ENCODE measurements at regions not wholly inside any gene's neighbourhood (a gene's known extent, or its start where the extent isn't known, plus 50 kb on each side); places are given as distances from the start of the nearest gene placed in this dataset.

DNA sequence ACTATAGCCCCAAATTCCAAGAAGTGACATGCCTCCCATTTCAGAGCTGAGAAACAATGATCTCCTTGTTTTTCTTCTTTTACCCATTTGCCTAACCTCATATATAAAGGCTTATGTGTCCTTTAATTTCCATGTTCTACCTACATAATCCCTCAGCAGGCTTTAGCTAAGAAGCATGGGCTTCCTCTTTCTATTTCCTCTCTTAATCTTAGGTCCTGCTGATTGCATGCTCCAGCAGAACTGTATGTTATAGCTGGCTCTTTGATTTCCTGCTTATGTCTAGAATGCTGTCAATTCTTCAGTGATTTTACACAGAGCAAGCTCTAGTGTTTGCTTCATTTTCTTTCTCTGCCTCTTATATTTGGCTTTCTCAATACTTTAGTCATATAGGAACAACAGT is 151.7 kb upstream of the COX10 start:
- Histone ChIP-seq H3K36me3 (ENCODE audit: control insufficient read depth in 2 of 3, insufficient read depth in 3 of 3, low read length in 3 of 3) (no peaks in the 10 kb centered on the region), H3K27ac (ENCODE audit: low read depth in 2 of 2, low read length in 2 of 2) (no peak overlapping the region), H3K9me3 (ENCODE audit: control insufficient read depth in 2 of 3, insufficient read depth in 1 of 3, low read length in 3 of 3) (no peaks in the 10 kb centered on the region), H3K4me1 (ENCODE audit: control insufficient read depth in 2 of 3, insufficient read depth in 2 of 3, low read depth in 1 of 3, low read length in 3 of 3) (no peaks in the 10 kb centered on the region), H3K27me3 (ENCODE audit: control insufficient read depth, insufficient read depth, low read length) (no peaks in the 10 kb centered on the region), H3K4me3 (ENCODE audit: low read length in 3 of 3) (no peak overlapping the region), H3K9ac (ENCODE audit: low read length in 3 of 3) (no peak overlapping the region)
- TF ChIP-seq, protein P1, sequence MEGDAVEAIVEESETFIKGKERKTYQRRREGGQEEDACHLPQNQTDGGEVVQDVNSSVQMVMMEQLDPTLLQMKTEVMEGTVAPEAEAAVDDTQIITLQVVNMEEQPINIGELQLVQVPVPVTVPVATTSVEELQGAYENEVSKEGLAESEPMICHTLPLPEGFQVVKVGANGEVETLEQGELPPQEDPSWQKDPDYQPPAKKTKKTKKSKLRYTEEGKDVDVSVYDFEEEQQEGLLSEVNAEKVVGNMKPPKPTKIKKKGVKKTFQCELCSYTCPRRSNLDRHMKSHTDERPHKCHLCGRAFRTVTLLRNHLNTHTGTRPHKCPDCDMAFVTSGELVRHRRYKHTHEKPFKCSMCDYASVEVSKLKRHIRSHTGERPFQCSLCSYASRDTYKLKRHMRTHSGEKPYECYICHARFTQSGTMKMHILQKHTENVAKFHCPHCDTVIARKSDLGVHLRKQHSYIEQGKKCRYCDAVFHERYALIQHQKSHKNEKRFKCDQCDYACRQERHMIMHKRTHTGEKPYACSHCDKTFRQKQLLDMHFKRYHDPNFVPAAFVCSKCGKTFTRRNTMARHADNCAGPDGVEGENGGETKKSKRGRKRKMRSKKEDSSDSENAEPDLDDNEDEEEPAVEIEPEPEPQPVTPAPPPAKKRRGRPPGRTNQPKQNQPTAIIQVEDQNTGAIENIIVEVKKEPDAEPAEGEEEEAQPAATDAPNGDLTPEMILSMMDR (IDR thresholded peaks at IDR 0.05; ENCODE audit: borderline replicate concordance, extremely low read depth, insufficient read depth), result no peak
- intact Hi-C loops (cut with DNase I), result no loop called here
- DNase-seq (no peak), FAIRE-seq (no peak)

DNA sequence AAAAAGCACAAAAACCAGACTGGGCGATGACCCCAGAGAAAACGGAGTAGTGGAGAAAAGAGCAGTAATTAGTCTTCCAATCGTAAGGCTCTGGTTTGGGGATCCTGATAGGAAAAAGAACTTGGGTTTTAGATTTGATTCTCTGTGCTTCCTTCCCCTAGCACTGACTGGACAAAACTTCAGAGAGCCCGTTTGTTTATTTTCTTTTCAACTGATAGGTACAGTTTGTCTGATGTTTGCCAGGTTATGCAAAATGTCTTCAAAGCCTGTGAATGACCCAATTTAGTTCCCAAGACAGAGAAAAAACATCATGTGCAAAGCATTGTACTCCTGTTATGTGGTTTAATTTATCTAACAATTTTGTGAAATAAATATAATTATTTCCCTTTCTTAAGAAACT is 151.1 kb upstream of the COX10 start:
- FAIRE-seq (no peak), DNase-seq (no peak)
- TF ChIP-seq, protein P1 (IDR thresholded peaks at IDR 0.05; ENCODE audit: borderline replicate concordance, extremely low read depth, insufficient read depth), result no peak
- Histone ChIP-seq H3K4me3 (ENCODE audit: low read length in 3 of 3) (no peak overlapping the region), H3K27me3 (ENCODE audit: control insufficient read depth, insufficient read depth, low read length) (no peaks in the 10 kb centered on the region), H3K9ac (ENCODE audit: low read length in 3 of 3) (no peak overlapping the region), H3K4me1 (ENCODE audit: control insufficient read depth in 2 of 3, insufficient read depth in 2 of 3, low read depth in 1 of 3, low read length in 3 of 3) (no peaks in the 10 kb centered on the region), H3K36me3 (ENCODE audit: control insufficient read depth in 2 of 3, insufficient read depth in 3 of 3, low read length in 3 of 3) (no peaks in the 10 kb centered on the region), H3K9me3 (ENCODE audit: control insufficient read depth in 2 of 3, insufficient read depth in 1 of 3, low read length in 3 of 3) (no peaks in the 10 kb centered on the region), H3K27ac (ENCODE audit: low read depth in 2 of 2, low read length in 2 of 2) (no peak overlapping the region)
- intact Hi-C loops (cut with DNase I), result no loop called here

DNA sequence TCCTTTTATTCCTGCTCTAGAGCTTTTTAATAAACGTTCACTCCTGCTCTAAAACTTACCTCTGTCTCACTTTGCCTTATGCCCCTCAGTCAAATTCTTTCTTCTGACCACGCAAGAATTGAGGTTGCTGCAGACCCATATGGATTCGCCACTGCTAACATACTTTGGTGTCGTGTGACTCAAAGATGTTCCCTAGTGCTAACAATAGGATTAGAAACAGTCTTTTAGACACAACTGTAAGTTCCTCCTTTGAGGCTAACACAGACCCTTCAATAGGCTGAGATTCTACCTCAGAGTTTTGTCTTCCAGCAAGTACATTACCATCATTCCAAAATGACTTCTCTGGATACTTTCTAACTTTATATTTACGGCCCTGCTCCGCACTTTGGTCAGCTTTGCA is 149.5 kb upstream of the COX10 start:
- Histone ChIP-seq H3K9ac (ENCODE audit: low read length in 3 of 3) (no peak overlapping the region), H3K4me3 (ENCODE audit: low read length in 3 of 3) (no peak overlapping the region), H3K4me1 (ENCODE audit: control insufficient read depth in 2 of 3, insufficient read depth in 2 of 3, low read depth in 1 of 3, low read length in 3 of 3) (no peaks in the 10 kb centered on the region), H3K36me3 (ENCODE audit: control insufficient read depth in 2 of 3, insufficient read depth in 3 of 3, low read length in 3 of 3) (no peaks in the 10 kb centered on the region), H3K9me3 (ENCODE audit: control insufficient read depth in 2 of 3, insufficient read depth in 1 of 3, low read length in 3 of 3) (no peaks in the 10 kb centered on the region), H3K27ac (ENCODE audit: low read depth in 2 of 2, low read length in 2 of 2) (no peak overlapping the region), H3K27me3 (ENCODE audit: control insufficient read depth, insufficient read depth, low read length) (no peaks in the 10 kb centered on the region)
- no peak for FAIRE-seq
- intact Hi-C loops (cut with DNase I), result no loop called here
- TF ChIP-seq, protein P1 (IDR thresholded peaks at IDR 0.05; ENCODE audit: borderline replicate concordance, extremely low read depth, insufficient read depth), result no peak
- DNase-seq, result no peak

DNA sequence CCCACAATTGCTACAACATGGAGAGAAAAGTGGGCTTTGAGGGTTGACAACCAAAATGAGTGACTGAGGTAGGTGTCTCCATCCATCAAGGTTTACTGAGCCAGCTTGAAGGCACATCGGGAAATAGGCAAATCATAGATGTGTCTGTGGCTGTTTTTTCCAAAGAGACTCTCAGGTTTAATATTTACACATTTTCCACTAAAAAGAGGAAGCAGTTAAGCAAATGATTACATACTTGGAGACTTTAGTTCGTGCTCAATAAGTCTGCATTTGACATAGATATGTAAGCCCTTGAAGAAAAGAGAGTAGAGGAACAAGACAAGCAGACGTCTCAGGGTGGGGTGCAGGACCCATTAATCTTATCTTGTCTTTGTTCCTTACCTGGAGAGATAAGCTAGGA is 148.9 kb upstream of the COX10 start:
- no peak for DNase-seq
- no peak for FAIRE-seq
- intact Hi-C loops (cut with DNase I), result no loop called here

More for the DNA sequence above, 148.9 kb upstream of the COX10 start:
- Histone ChIP-seq H3K9ac (ENCODE audit: low read length in 3 of 3) (no peak overlapping the region), H3K27ac (ENCODE audit: low read depth in 2 of 2, low read length in 2 of 2) (no peak overlapping the region), H3K27me3 (ENCODE audit: control insufficient read depth, insufficient read depth, low read length) (no peaks in the 10 kb centered on the region), H3K9me3 (ENCODE audit: control insufficient read depth in 2 of 3, insufficient read depth in 1 of 3, low read length in 3 of 3) (no peaks in the 10 kb centered on the region), H3K36me3 (ENCODE audit: control insufficient read depth in 2 of 3, insufficient read depth in 3 of 3, low read length in 3 of 3) (no peaks in the 10 kb centered on the region), H3K4me3 (ENCODE audit: low read length in 3 of 3) (no peak overlapping the region), H3K4me1 (ENCODE audit: control insufficient read depth in 2 of 3, insufficient read depth in 2 of 3, low read depth in 1 of 3, low read length in 3 of 3) (no peaks in the 10 kb centered on the region)
- TF ChIP-seq, protein P1 (IDR thresholded peaks at IDR 0.05; ENCODE audit: borderline replicate concordance, extremely low read depth, insufficient read depth), result no peak

All from kidney (tissue), 13 donors.